Ishikawa (cell line): ENCODE measurements at regions not wholly inside any gene's neighbourhood (a gene's known extent, or its start where the extent isn't known, plus 50 kb on each side); places are given as distances from the start of the nearest gene placed in this dataset.

Experiments used
- CEBPB ChIP-seq: IDR thresholded peaks from 2 replicates; pipeline ENCODE4 v1.6.1; 2012
- CREB1 ChIP-seq: IDR thresholded peaks from 2 replicates; pipeline ENCODE4 v1.6.1; 2012; ENCODE audit warnings: low read depth
- EGR1 ChIP-seq: IDR thresholded peaks from 2 replicates; pipeline ENCODE4 v1.6.1; 2012
- EP300 ChIP-seq: IDR thresholded peaks from 2 replicates; pipeline ENCODE4 v1.6.1; 2012; ENCODE audit warnings: borderline replicate concordance
- FOXM1 ChIP-seq: IDR thresholded peaks from 2 replicates; pipeline ENCODE4 v1.6.1; 2012; ENCODE audit warnings: low read depth, borderline replicate concordance
- NFIC ChIP-seq: IDR thresholded peaks from 2 replicates; pipeline ENCODE4 v1.6.1; 2012
- RAD21 ChIP-seq: IDR thresholded peaks from 2 replicates; pipeline ENCODE4 v1.6.1; 2012; ENCODE audit warnings: low read depth
- TAF1 ChIP-seq: IDR thresholded peaks from 2 replicates; pipeline ENCODE4 v1.6.1; 2012; ENCODE audit warnings: low read depth, mild to moderate bottlenecking
- TCF12 ChIP-seq: IDR thresholded peaks from 2 replicates; pipeline ENCODE4 v1.6.1; 2012; ENCODE audit warnings: low read depth
- TEAD4 ChIP-seq: IDR thresholded peaks from 2 replicates; pipeline ENCODE4 v1.6.1; 2012
- YY1 ChIP-seq: IDR thresholded peaks from 2 replicates; pipeline ENCODE4 v1.6.1; 2012; ENCODE audit warnings: low read depth
- ZBTB7A ChIP-seq: IDR thresholded peaks from 2 replicates; pipeline ENCODE4 v1.6.1; 2012; ENCODE audit warnings: low read depth
- TF ChIP-seq, protein P1 (sequence below): IDR thresholded peaks from 2 replicates; pipeline ENCODE4 v1.6.1; 2012
- TF ChIP-seq, protein P2 (sequence below): IDR thresholded peaks from 2 replicates; pipeline ENCODE4 v1.6.1; 2012
- TF ChIP-seq, protein P3 (sequence below): IDR thresholded peaks from 2 replicates; pipeline ENCODE4 v1.6.1; 2012; ENCODE audit warnings: low read depth, mild to moderate bottlenecking

DNA sequence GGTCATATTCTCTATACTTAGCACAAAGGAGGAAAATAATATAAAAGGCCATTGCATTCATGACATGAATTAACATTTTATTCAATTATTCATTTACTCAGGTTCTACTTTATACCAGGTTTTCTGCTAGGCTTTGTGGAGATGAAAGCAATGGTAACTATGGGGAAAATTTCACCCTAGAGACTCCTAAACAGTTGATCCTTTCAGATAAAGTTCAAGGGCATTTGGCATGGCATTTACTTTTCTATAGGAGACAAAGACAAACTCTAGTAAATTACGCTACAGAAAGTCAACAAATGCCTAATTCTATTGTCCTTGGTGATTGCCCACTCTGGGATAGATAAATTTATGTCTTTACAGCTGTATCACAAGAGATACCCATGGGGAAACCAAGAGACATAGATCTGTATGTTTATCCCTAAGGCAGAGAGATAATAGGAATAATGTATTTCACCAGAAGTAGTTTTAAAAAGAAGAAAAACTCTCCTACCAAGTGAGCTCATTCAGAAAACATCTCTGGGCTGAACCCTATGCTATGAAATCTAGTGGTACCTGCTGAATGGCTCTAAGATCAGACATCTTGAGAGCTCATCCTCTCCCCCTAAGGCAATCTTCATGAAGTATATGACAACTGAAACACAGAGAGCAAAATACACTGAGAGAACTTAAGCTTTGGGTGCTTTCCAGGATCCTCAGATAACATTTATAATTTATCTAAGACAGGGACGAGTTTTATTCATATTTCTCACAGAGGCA lies 316.7 kb downstream of the ANTXR2 start:
- TF ChIP-seq EGR1 (no peak), NFIC (no peak), TAF1 (no peak), FOXM1 (no peak), ZBTB7A (no peak), TEAD4 (no peak), CEBPB (no peak), CREB1 (no peak), YY1 (no peak), TCF12 (no peak), RAD21 (no peak), EP300 (no peak)
- TF ChIP-seq, protein P1, sequence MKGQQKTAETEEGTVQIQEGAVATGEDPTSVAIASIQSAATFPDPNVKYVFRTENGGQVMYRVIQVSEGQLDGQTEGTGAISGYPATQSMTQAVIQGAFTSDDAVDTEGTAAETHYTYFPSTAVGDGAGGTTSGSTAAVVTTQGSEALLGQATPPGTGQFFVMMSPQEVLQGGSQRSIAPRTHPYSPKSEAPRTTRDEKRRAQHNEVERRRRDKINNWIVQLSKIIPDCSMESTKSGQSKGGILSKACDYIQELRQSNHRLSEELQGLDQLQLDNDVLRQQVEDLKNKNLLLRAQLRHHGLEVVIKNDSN: no peak
- TF ChIP-seq, protein P2, sequence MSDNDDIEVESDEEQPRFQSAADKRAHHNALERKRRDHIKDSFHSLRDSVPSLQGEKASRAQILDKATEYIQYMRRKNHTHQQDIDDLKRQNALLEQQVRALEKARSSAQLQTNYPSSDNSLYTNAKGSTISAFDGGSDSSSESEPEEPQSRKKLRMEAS: no peak
- TF ChIP-seq, protein P3, sequence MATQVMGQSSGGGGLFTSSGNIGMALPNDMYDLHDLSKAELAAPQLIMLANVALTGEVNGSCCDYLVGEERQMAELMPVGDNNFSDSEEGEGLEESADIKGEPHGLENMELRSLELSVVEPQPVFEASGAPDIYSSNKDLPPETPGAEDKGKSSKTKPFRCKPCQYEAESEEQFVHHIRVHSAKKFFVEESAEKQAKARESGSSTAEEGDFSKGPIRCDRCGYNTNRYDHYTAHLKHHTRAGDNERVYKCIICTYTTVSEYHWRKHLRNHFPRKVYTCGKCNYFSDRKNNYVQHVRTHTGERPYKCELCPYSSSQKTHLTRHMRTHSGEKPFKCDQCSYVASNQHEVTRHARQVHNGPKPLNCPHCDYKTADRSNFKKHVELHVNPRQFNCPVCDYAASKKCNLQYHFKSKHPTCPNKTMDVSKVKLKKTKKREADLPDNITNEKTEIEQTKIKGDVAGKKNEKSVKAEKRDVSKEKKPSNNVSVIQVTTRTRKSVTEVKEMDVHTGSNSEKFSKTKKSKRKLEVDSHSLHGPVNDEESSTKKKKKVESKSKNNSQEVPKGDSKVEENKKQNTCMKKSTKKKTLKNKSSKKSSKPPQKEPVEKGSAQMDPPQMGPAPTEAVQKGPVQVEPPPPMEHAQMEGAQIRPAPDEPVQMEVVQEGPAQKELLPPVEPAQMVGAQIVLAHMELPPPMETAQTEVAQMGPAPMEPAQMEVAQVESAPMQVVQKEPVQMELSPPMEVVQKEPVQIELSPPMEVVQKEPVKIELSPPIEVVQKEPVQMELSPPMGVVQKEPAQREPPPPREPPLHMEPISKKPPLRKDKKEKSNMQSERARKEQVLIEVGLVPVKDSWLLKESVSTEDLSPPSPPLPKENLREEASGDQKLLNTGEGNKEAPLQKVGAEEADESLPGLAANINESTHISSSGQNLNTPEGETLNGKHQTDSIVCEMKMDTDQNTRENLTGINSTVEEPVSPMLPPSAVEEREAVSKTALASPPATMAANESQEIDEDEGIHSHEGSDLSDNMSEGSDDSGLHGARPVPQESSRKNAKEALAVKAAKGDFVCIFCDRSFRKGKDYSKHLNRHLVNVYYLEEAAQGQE: no peak

DNA sequence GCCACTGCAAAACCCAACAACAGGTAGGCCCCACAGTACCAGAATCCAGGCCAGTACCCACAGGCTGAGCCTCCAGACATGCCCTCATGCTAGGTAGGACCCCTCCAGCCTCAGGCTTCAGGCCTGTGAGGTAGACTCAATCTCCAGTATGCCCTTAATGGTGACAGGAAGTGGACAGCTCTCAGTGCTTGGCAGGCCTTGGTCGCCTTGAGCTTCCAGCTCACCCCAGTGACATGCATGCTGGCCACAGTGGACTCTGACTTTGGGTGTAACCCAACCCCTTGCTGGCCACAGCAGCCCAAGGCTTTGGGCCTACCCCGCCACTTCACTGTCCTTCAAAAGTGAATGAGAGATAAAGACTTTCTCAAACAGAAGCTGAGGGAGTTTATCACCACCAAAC lies 324.2 kb downstream of the ANTXR2 start:
- TF ChIP-seq EGR1: no peak
- TF ChIP-seq, protein P2: no peak
- no peak for TF ChIP-seq YY1
- TF ChIP-seq, protein P1: no peak
- TF ChIP-seq RAD21: no peak
- no peak for TF ChIP-seq TAF1
- no peak for TF ChIP-seq FOXM1
- no peak for TF ChIP-seq TEAD4
- TF ChIP-seq NFIC: no peak
- no peak for TF ChIP-seq ZBTB7A
- no peak for TF ChIP-seq CREB1
- TF ChIP-seq EP300: no peak

DNA sequence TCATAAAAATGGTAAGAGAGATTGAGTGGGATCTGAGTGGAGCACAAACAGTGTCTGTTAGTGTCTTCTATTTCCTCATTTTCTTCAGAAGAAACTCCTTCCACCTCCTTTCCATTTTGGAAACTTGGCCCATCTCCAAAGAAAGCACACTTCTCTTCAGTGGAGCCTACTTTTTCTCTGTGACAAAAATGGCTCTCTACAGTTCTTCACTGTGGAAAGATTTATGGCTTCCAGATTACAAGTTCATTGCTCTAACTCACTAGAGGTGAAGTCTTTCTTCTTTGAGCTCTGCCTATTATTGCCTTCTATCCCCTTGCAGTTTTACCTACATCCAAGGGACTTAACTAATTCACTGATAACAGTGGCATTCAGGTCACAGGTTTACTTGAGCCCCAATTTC lies 325.8 kb downstream of the ANTXR2 start:
- TF ChIP-seq, protein P1: no peak
- TF ChIP-seq TEAD4 (no peak), EGR1 (no peak), TAF1 (no peak), TCF12 (no peak), CEBPB (no peak), FOXM1 (no peak), ZBTB7A (no peak), YY1 (no peak), CREB1 (no peak), EP300 (no peak), RAD21 (no peak), NFIC (no peak)
- TF ChIP-seq, protein P3: no peak
- TF ChIP-seq, protein P2: no peak

DNA sequence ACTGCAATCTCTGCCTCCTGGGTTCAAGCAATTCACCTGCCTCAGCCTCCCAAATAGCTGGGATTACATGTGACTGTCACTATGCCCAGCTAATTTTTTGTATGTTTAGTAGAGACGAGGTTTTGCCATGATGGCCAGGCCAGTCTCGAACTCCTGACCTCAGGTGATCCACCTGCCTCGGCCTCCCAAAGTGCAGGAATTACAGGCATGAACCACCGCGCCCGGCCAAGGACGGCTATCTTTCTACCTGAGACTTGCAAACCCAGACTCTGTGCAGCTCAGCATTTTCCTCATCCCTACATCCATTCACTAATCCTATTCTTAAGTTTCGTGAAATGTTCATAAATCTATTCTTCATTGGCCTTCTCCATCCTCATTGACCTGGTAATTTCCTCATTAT lies 330.0 kb downstream of the ANTXR2 start:
- TF ChIP-seq TEAD4: no peak
- TF ChIP-seq NFIC: no peak
- TF ChIP-seq YY1: no peak
- TF ChIP-seq, protein P1: no peak
- no peak for TF ChIP-seq ZBTB7A
- no peak for TF ChIP-seq EP300
- no peak for TF ChIP-seq CREB1
- no peak for TF ChIP-seq TAF1
- TF ChIP-seq, protein P3: no peak
- TF ChIP-seq RAD21: no peak
- no peak for TF ChIP-seq CEBPB
- TF ChIP-seq TCF12: no peak
- TF ChIP-seq, protein P2: no peak
- no peak for TF ChIP-seq FOXM1
- TF ChIP-seq EGR1: no peak
